Spleen (tissue), 7 donors: ENCODE measurements at regions not wholly inside any gene's neighbourhood (a gene's known extent, or its start where the extent isn't known, plus 50 kb on each side); places are given as distances from the start of the nearest gene placed in this dataset.

ENCODE experiments used
- POLR2A ChIP-seq, 3 donors: fragments of 450-650 bp; IDR thresholded peaks; one replicate each; pipeline ENCODE4 v1.5.1; 2017; ENCODE audit warnings: antibody characterized with exemption in 3 of 3, mild to moderate bottlenecking in 1 of 3
- POLR2AphosphoS5 ChIP-seq, 3 donors: sonication (generic); formaldehyde crosslinking; IDR thresholded peaks; one replicate each; pipeline ENCODE4 v1.5.1; 2017; ENCODE audit warnings: antibody characterized with exemption in 3 of 3
- TF ChIP-seq, protein P1 (sequence below), 11 experiments: fragments of 200-600 bp in 7 of 11; fragments of 450-650 bp in 4 of 11; sonication (generic) in 4 of 11; IDR thresholded peaks in 8 of 11; conservative IDR thresholded peaks in 3 of 11; 1 replicate in 7 of 11; 2 replicates in 4 of 11; pipeline versions ENCODE4 v1.4.0 to v1.8.0; 2016 to 2021; ENCODE audit warnings: antibody characterized with exemption in 11 of 11, inconsistent platforms in 4 of 11, mild to moderate bottlenecking in 1 of 11
- donor health status: DM: no; HTN: no; CAD: no; lungs with moderate emphysema.
- donor health status: DM: no; HTN: no; CAD: no.
- donor health status: DM: no; HTN: no; CAD: no.

- TF ChIP-seq, protein P1, sequence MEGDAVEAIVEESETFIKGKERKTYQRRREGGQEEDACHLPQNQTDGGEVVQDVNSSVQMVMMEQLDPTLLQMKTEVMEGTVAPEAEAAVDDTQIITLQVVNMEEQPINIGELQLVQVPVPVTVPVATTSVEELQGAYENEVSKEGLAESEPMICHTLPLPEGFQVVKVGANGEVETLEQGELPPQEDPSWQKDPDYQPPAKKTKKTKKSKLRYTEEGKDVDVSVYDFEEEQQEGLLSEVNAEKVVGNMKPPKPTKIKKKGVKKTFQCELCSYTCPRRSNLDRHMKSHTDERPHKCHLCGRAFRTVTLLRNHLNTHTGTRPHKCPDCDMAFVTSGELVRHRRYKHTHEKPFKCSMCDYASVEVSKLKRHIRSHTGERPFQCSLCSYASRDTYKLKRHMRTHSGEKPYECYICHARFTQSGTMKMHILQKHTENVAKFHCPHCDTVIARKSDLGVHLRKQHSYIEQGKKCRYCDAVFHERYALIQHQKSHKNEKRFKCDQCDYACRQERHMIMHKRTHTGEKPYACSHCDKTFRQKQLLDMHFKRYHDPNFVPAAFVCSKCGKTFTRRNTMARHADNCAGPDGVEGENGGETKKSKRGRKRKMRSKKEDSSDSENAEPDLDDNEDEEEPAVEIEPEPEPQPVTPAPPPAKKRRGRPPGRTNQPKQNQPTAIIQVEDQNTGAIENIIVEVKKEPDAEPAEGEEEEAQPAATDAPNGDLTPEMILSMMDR (IDR thresholded peaks at IDR 0.05 in 8 of 11, conservative IDR thresholded peaks at IDR 0.05 in 3 of 11) = no peak
- no peak for TF ChIP-seq POLR2AphosphoS5 (IDR thresholded peaks at IDR 0.05)
- TF ChIP-seq POLR2A (IDR thresholded peaks at IDR 0.05) = no peak
Observed at GRCh38 chr14:75361751-75362433, 65.9 kb upstream of the JDP2 start.
